MM.1S (cell line): ENCODE measurements at regions not wholly inside any gene's neighbourhood (a gene's known extent, or its start where the extent isn't known, plus 50 kb on each side); places are given as distances from the start of the nearest gene placed in this dataset.

ENCODE experiments used
- EZH2 ChIP-seq: fragments of 300-600 bp; sonication (generic); optimal IDR thresholded peaks from 2 replicates; pipeline ENCODE3; 2017; ENCODE audit warnings: low read depth, mild to moderate bottlenecking, antibody characterized with exemption, low read length, mixed read lengths
- EZH2phosphoT487 ChIP-seq: fragments of 300-600 bp; sonication (generic); IDR thresholded peaks from 2 replicates; pipeline ENCODE4 v1.6.1; 2018; ENCODE audit warnings: antibody characterized with exemption, low read length
- TF ChIP-seq, protein P1 (sequence below): fragments of 300-600 bp; sonication (generic); IDR thresholded peaks from 2 replicates; pipeline ENCODE4 v1.5.1; 2016; ENCODE audit warnings: antibody characterized with exemption, low read length, mixed read lengths

- TF ChIP-seq, protein P1, sequence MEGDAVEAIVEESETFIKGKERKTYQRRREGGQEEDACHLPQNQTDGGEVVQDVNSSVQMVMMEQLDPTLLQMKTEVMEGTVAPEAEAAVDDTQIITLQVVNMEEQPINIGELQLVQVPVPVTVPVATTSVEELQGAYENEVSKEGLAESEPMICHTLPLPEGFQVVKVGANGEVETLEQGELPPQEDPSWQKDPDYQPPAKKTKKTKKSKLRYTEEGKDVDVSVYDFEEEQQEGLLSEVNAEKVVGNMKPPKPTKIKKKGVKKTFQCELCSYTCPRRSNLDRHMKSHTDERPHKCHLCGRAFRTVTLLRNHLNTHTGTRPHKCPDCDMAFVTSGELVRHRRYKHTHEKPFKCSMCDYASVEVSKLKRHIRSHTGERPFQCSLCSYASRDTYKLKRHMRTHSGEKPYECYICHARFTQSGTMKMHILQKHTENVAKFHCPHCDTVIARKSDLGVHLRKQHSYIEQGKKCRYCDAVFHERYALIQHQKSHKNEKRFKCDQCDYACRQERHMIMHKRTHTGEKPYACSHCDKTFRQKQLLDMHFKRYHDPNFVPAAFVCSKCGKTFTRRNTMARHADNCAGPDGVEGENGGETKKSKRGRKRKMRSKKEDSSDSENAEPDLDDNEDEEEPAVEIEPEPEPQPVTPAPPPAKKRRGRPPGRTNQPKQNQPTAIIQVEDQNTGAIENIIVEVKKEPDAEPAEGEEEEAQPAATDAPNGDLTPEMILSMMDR = no peak
- TF ChIP-seq EZH2 = no peak
- TF ChIP-seq EZH2phosphoT487 = no peak
Measured at GRCh38 chr11:69894648-69895047, 75.4 kb upstream of the FGF3 start.
